ENCODE measurements at regions not wholly inside any gene's neighbourhood (a gene's known extent, or its start where the extent isn't known, plus 50 kb on each side); places are given as distances from the start of the nearest gene placed in this dataset.

- H3K9ac ChIP-seq (ENCODE audit: insufficient read depth, low read length), result no peak overlapping the region
- no peaks in the 10 kb centered on the region for H3K4me1 ChIP-seq (ENCODE audit: control insufficient read depth, extremely low read depth, insufficient read depth, low read length)
- no peaks in the 10 kb centered on the region for H4K20me1 ChIP-seq (ENCODE audit: control insufficient read depth, extremely low read depth, insufficient read depth, low read length)
- H3K9me3 ChIP-seq (ENCODE audit: control insufficient read depth, insufficient read depth, low read depth, low read length), result no peaks in the 10 kb centered on the region
- no peak overlapping the region for H3K4me2 ChIP-seq (ENCODE audit: extremely low read depth, insufficient read depth, low read length)
- no peak overlapping the region for H2AFZ ChIP-seq (ENCODE audit: low read length)
- TF ChIP-seq EZH2 (IDR thresholded peaks at IDR 0.05; ENCODE audit: low read length, missing control alignments), result no peak
- no peak for TF ChIP-seq CTCF (conservative IDR thresholded peaks at IDR 0.05 in 1 of 2, IDR thresholded peaks at IDR 0.05 in 1 of 2; ENCODE audit: low read depth in 1 of 2, low read length in 2 of 2)
- no peak overlapping the region for H3K4me3 ChIP-seq (replicated peaks in 1 of 4; ENCODE audit: control extremely low read depth in 1 of 4, insufficient read depth in 1 of 4, low read depth in 3 of 4, low read length in 4 of 4)
- H3K27ac ChIP-seq (ENCODE audit: insufficient read depth, low read length), result no peak overlapping the region
- H3K79me2 ChIP-seq (ENCODE audit: control insufficient read depth, insufficient read depth, low read length), result no peaks in the 10 kb centered on the region
- H3K27me3 ChIP-seq (ENCODE audit: control insufficient read depth, insufficient read depth, low read length), result peaks cover 7% of the 10 kb centered on the region
- no peaks in the 10 kb centered on the region for H3K36me3 ChIP-seq (ENCODE audit: control insufficient read depth, insufficient read depth, low read length)
- DNase-seq (ENCODE audit: low read depth in 2 of 2), result no peak
Measured at GRCh38 chr9:96117398-96118080, 184.4 kb downstream of the HSD17B3 start.

DNA sequence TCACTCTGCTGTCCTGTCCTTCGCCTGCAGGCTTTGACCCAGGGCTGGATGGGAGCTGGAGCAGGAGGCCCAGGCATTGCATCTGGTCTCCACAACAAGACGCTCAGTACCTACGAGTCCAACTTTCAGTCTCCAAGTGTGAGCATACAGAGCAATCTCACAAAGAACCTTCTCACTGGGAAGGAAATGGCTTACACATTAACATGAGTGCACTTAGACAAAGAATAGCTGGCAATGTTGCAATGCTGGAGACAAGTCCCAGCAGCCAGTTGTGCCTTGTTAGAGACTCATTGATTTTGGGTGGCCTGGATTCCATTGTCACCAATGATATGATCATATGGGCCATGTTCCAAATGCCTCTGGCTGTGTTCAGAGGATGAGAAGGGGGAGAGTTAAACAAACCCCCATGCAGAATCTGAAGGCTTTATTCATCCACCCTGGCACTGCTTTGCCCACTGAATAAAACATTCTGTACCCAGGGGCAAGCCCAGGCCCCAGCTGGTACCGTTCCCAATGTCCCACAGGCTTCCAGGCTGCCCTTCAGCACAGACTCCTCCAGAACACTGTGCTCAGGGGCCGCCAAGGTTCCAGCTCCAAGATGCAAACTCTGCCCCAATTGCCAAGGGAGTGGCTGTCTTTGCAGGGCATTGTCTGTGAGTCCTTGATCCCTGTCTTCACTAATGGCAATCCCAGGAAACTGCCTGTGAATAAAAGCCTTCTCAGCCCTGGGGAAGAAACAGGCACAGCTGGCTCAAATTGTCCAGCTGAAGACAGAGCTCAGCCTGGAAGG is 185.5 kb downstream of the HSD17B3 start:
- H3K9me3 ChIP-seq (ENCODE audit: control insufficient read depth, insufficient read depth, low read depth, low read length), result no peaks in the 10 kb centered on the region
- H3K79me2 ChIP-seq (ENCODE audit: control insufficient read depth, insufficient read depth, low read length), result no peaks in the 10 kb centered on the region
- peaks cover 7% of the 10 kb centered on the region for H3K27me3 ChIP-seq (ENCODE audit: control insufficient read depth, insufficient read depth, low read length)
- H3K36me3 ChIP-seq (ENCODE audit: control insufficient read depth, insufficient read depth, low read length), result no peaks in the 10 kb centered on the region
- no peak overlapping the region for H3K4me2 ChIP-seq (ENCODE audit: extremely low read depth, insufficient read depth, low read length)
- no peak overlapping the region for H3K4me3 ChIP-seq (replicated peaks in 1 of 4; ENCODE audit: control extremely low read depth in 1 of 4, insufficient read depth in 1 of 4, low read depth in 3 of 4, low read length in 4 of 4)
- no peak overlapping the region for H3K27ac ChIP-seq (ENCODE audit: insufficient read depth, low read length)
- H4K20me1 ChIP-seq (ENCODE audit: control insufficient read depth, extremely low read depth, insufficient read depth, low read length), result no peaks in the 10 kb centered on the region
- no peak overlapping the region for H3K9ac ChIP-seq (ENCODE audit: insufficient read depth, low read length)
- TF ChIP-seq CTCF (conservative IDR thresholded peaks at IDR 0.05 in 1 of 2, IDR thresholded peaks at IDR 0.05 in 1 of 2; ENCODE audit: low read depth in 1 of 2, low read length in 2 of 2) (no peak), EZH2 (IDR thresholded peaks at IDR 0.05; ENCODE audit: low read length, missing control alignments) (no peak)
- DNase-seq (ENCODE audit: low read depth in 2 of 2), result peak in 1 of 2 donors; percentile 48
- no peak overlapping the region for H2AFZ ChIP-seq (ENCODE audit: low read length)
- H3K4me1 ChIP-seq (ENCODE audit: control insufficient read depth, extremely low read depth, insufficient read depth, low read length), result no peaks in the 10 kb centered on the region

DNA sequence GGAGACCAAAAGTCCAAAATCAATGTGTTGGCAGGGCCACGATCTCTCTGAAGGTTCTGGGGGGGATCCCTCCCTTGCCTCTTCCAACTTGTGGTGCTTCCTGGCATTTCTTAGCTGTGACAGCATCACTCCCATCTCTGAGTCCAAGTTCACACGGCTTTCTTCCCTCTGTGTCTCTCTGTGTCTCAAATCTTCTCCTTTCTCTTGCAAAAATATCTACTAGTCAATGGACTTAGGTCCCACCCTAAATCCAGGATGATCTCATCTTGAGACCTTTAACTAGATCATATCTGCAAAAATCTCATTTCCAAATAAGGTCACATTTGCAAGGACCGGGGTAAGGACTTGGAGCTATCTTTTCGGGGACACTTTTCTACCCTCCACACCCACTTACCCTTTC is 186.1 kb downstream of the HSD17B3 start:
- H3K27ac ChIP-seq (ENCODE audit: insufficient read depth, low read length), result no peak overlapping the region
- no peaks in the 10 kb centered on the region for H3K4me1 ChIP-seq (ENCODE audit: control insufficient read depth, extremely low read depth, insufficient read depth, low read length)
- no peak overlapping the region for H3K9ac ChIP-seq (ENCODE audit: insufficient read depth, low read length)
- no peak overlapping the region for H2AFZ ChIP-seq (ENCODE audit: low read length)
- no peaks in the 10 kb centered on the region for H3K9me3 ChIP-seq (ENCODE audit: control insufficient read depth, insufficient read depth, low read depth, low read length)
- H4K20me1 ChIP-seq (ENCODE audit: control insufficient read depth, extremely low read depth, insufficient read depth, low read length), result no peaks in the 10 kb centered on the region
- no peak for DNase-seq (ENCODE audit: low read depth in 2 of 2)
- no peak overlapping the region for H3K4me3 ChIP-seq (replicated peaks in 1 of 4; ENCODE audit: control extremely low read depth in 1 of 4, insufficient read depth in 1 of 4, low read depth in 3 of 4, low read length in 4 of 4)
- H3K4me2 ChIP-seq (ENCODE audit: extremely low read depth, insufficient read depth, low read length), result no peak overlapping the region
- TF ChIP-seq CTCF (conservative IDR thresholded peaks at IDR 0.05 in 1 of 2, IDR thresholded peaks at IDR 0.05 in 1 of 2; ENCODE audit: low read depth in 1 of 2, low read length in 2 of 2), result no peak
- TF ChIP-seq EZH2 (IDR thresholded peaks at IDR 0.05; ENCODE audit: low read length, missing control alignments), result no peak
- no peaks in the 10 kb centered on the region for H3K36me3 ChIP-seq (ENCODE audit: control insufficient read depth, insufficient read depth, low read length)
- H3K79me2 ChIP-seq (ENCODE audit: control insufficient read depth, insufficient read depth, low read length), result no peaks in the 10 kb centered on the region
- peaks cover 7% of the 10 kb centered on the region for H3K27me3 ChIP-seq (ENCODE audit: control insufficient read depth, insufficient read depth, low read length)
